Astrocyte of the cerebellum (primary cell): ENCODE measurements at regions not wholly inside any gene's neighbourhood (a gene's known extent, or its start where the extent isn't known, plus 50 kb on each side); places are given as distances from the start of the nearest gene placed in this dataset.
"Not testable (repeated sequence)": the region's sequence is repeated elsewhere in the genome, so short reads cannot be mapped to it uniquely, and the experiment has no call there.

Experiments used
- DNase-seq: peaks from one replicate; pipeline ENCODE4 v3.0.0-alpha.2; 2011; ENCODE audit warnings: low read depth
- H3K4me3 ChIP-seq: 2 replicates; pipeline ENCODE4 v1.5.1; 2011; ENCODE audit warnings: mild to moderate bottlenecking, low read depth, low read length, moderate library complexity
- in situ Hi-C: cut with HindIII; loops from 2 replicates; pipeline ENCODE4 v1.10.0; 2017; ENCODE audit warnings: low sequenced_read_pairs
- TF ChIP-seq, protein P1 (sequence below): IDR thresholded peaks from 2 replicates; pipeline ENCODE4 v1.5.1; 2012; ENCODE audit warnings: low read length, low read depth, moderate library complexity, mild to moderate bottlenecking; ENCODE audit errors: missing control alignments

- in situ Hi-C loops: no loop called here
- TF ChIP-seq, protein P1, sequence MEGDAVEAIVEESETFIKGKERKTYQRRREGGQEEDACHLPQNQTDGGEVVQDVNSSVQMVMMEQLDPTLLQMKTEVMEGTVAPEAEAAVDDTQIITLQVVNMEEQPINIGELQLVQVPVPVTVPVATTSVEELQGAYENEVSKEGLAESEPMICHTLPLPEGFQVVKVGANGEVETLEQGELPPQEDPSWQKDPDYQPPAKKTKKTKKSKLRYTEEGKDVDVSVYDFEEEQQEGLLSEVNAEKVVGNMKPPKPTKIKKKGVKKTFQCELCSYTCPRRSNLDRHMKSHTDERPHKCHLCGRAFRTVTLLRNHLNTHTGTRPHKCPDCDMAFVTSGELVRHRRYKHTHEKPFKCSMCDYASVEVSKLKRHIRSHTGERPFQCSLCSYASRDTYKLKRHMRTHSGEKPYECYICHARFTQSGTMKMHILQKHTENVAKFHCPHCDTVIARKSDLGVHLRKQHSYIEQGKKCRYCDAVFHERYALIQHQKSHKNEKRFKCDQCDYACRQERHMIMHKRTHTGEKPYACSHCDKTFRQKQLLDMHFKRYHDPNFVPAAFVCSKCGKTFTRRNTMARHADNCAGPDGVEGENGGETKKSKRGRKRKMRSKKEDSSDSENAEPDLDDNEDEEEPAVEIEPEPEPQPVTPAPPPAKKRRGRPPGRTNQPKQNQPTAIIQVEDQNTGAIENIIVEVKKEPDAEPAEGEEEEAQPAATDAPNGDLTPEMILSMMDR: no peak
- no peak overlapping the region for H3K4me3 ChIP-seq
- no peak for DNase-seq
These were observed 200.8 kb upstream of the C2CD4B start for GRCh38 chr15:62365795-62366442.

GRCh38 chr15:62369454-62369853 is 204.4 kb upstream of the C2CD4B start:
- no peak for DNase-seq
- in situ Hi-C loops: no loop called here
- TF ChIP-seq, protein P1: no peak
- H3K4me3 ChIP-seq: no peak overlapping the region

GRCh38 chr15:62371683-62372082 is 206.6 kb upstream of the C2CD4B start:
- DNase-seq, in situ Hi-C loops, H3K4me3 ChIP-seq: not testable (repeated sequence)

- TF ChIP-seq, protein P1: no peak
- no peak for DNase-seq
- no peak overlapping the region for H3K4me3 ChIP-seq
- in situ Hi-C loops: no loop called here
These were observed 212.8 kb upstream of the C2CD4B start for GRCh38 chr15:62377736-62378480.

DNA sequence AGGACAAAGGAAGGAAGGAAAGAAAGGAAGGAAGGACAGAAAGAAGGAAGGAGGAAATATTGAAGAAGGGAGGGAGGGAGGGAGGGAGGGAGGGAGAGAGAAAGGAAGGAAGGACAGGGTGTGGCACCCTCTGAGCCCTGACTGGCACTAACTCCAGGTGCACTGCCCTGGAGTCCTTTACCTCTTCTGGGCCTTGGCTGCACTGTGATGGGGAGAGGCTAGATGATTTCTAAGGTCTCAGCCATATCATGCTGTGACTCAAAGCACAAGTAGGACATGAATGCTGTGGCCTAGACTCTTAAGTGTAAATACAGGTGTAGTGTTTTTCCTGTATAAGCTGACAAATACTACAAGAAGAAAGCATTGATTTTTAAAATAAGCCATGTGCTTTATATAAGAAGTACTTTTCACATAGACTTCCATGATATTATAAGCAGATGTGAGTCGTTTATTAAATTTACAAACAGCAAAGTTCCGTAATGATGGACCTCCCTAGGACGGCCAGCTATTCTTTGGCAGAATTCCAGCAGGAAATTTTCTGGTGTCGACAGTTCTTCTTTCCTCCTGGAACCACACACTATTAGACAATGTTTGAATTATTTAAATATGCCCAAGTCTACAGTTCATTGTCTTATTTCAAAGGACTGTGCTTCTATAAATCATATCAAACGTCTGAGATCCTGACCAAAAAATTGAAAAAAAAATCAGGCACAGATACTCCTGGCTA is 213.8 kb upstream of the C2CD4B start:
- no peak overlapping the region for H3K4me3 ChIP-seq
- TF ChIP-seq, protein P1: no peak
- no peak for DNase-seq
- in situ Hi-C loops: no loop called here

DNA sequence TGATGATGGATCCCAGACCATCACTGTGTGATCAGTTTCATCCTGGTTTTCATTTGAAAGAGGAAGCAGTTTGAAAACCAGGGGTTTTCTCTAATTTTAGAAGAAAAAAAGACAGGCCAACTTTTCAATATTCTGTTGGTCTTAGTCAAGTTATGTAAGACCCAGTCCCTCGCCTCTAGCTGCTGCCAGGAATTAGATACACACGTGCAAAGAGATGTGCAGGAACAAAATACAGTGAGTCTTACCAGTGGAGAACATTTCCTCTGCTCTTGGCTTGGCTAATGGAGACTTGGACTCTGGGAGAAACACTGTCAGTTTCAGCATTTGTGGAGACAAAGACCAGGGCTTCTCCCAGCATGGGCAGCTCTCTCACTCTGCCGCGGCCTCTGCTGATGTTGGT is 214.9 kb upstream of the C2CD4B start:
- in situ Hi-C loops: no loop called here
- H3K4me3 ChIP-seq: no peak overlapping the region
- no peak for DNase-seq
- TF ChIP-seq, protein P1: no peak

GRCh38 chr15:62382046-62382445 is 217.0 kb upstream of the C2CD4B start:
- in situ Hi-C loops: no loop called here
- TF ChIP-seq, protein P1: no peak
- no peak overlapping the region for H3K4me3 ChIP-seq
- DNase-seq: no peak
